Bronchial epithelial cell (primary cell): ENCODE measurements at regions not wholly inside any gene's neighbourhood (a gene's known extent, or its start where the extent isn't known, plus 50 kb on each side); places are given as distances from the start of the nearest gene placed in this dataset.

Experiments used
- DNase-seq: peaks from one replicate; pipeline ENCODE4 v3.0.0-alpha.2; 2010; ENCODE audit warnings: low read depth
- FAIRE-seq: peaks from 2 replicates; lab custom pipeline; 2011; peaks lifted over from hg19 to GRCh38; lab: Jason Lieb, UNC
- H3K27me3 ChIP-seq: 2 replicates; pipeline ENCODE4 v1.5.1; 2011; ENCODE audit warnings: low read length; ENCODE audit not compliant: control insufficient read depth, insufficient read depth
- H3K36me3 ChIP-seq: 2 replicates; pipeline ENCODE4 v1.5.1; 2011; ENCODE audit warnings: low read length; ENCODE audit not compliant: control insufficient read depth, insufficient read depth
- H3K4me3 ChIP-seq: 2 replicates; pipeline ENCODE4 v1.5.1; 2011; ENCODE audit warnings: mild to moderate bottlenecking, low read depth, low read length, control low read depth
- CTCF ChIP-seq: IDR thresholded peaks from 2 replicates; pipeline ENCODE4 v1.5.1; 2011; ENCODE audit warnings: mild to moderate bottlenecking, moderate library complexity, low read length, control low read depth, inconsistent platforms; ENCODE audit not compliant: insufficient read depth, severe bottlenecking

GRCh38 chr4:116603096-116603495 lies 482.3 kb downstream of the TRAM1L1 start:
- TF ChIP-seq CTCF = no peak
- Histone ChIP-seq H3K4me3 (no peak overlapping the region), H3K36me3 (no peaks in the 10 kb centered on the region), H3K27me3 (no peaks in the 10 kb centered on the region)
- FAIRE-seq (peak; percentile 68), DNase-seq (peak; percentile 62)

- DNase-seq = no peak
- Histone ChIP-seq H3K4me3 (no peak overlapping the region), H3K27me3 (no peaks in the 10 kb centered on the region), H3K36me3 (no peaks in the 10 kb centered on the region)
- no peak for FAIRE-seq
- no peak for TF ChIP-seq CTCF
Observed at GRCh38 chr4:116599859-116600258, 485.5 kb downstream of the TRAM1L1 start.

- no peaks in the 10 kb centered on the region for H3K36me3 ChIP-seq
- no peak overlapping the region for H3K4me3 ChIP-seq
- no peak for DNase-seq
- TF ChIP-seq CTCF = no peak
- H3K27me3 ChIP-seq = no peaks in the 10 kb centered on the region
- peak; percentile 72 for FAIRE-seq
Observed at GRCh38 chr4:116598980-116599789, 486.2 kb downstream of the TRAM1L1 start.

- DNase-seq = no peak
- Histone ChIP-seq H3K36me3 (no peaks in the 10 kb centered on the region), H3K4me3 (no peak overlapping the region), H3K27me3 (no peaks in the 10 kb centered on the region)
- TF ChIP-seq CTCF = no peak
- no peak for FAIRE-seq
Observed at GRCh38 chr4:116598155-116598979, 487.0 kb downstream of the TRAM1L1 start.

- no peak for TF ChIP-seq CTCF
- Histone ChIP-seq H3K27me3 (no peaks in the 10 kb centered on the region), H3K4me3 (no peak overlapping the region), H3K36me3 (no peaks in the 10 kb centered on the region)
- FAIRE-seq (no peak), DNase-seq (no peak)
Observed at GRCh38 chr4:116590648-116591047, 494.7 kb downstream of the TRAM1L1 start.
